Astrocyte of the spinal cord (primary cell): ENCODE measurements at regions not wholly inside any gene's neighbourhood (a gene's known extent, or its start where the extent isn't known, plus 50 kb on each side); places are given as distances from the start of the nearest gene placed in this dataset.

Experiments
- DNase-seq: peaks from one replicate; pipeline ENCODE4 v3.0.0; 2011; ENCODE audit warnings: low read depth, low spot score
- H3K4me3 ChIP-seq: 2 replicates; pipeline ENCODE4 v1.5.1; 2011; ENCODE audit warnings: low read depth, mild to moderate bottlenecking, low read length, moderate library complexity
- in situ Hi-C: cut with HindIII; loops from 2 replicates; pipeline ENCODE4 v1.10.0; 2017; ENCODE audit warnings: low sequenced_read_pairs
- TF ChIP-seq, protein P1 (sequence below): IDR thresholded peaks from 2 replicates; pipeline ENCODE4 v1.5.1; 2012; ENCODE audit warnings: low read depth, mild to moderate bottlenecking, low read length, inconsistent platforms

DNA sequence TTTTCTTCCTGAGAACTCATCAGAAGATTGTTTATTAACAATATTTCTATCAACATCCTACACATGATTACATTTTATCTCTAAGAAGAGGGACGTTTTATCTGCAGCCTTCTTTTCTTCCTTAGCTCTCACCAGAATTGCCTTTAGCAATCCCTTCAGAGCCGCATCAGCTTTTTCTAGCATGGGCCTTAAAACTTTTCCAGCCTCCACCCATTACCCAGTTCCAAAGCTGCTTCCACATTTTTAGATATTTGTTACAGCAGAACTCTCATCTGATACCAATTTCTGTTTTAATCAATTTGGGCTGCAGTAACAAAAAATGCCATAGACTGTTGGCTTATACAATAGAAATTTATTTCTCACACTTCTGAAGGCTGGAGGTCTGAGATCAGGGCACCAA lies 281.5 kb downstream of the THBS2 start:
- TF ChIP-seq, protein P1, sequence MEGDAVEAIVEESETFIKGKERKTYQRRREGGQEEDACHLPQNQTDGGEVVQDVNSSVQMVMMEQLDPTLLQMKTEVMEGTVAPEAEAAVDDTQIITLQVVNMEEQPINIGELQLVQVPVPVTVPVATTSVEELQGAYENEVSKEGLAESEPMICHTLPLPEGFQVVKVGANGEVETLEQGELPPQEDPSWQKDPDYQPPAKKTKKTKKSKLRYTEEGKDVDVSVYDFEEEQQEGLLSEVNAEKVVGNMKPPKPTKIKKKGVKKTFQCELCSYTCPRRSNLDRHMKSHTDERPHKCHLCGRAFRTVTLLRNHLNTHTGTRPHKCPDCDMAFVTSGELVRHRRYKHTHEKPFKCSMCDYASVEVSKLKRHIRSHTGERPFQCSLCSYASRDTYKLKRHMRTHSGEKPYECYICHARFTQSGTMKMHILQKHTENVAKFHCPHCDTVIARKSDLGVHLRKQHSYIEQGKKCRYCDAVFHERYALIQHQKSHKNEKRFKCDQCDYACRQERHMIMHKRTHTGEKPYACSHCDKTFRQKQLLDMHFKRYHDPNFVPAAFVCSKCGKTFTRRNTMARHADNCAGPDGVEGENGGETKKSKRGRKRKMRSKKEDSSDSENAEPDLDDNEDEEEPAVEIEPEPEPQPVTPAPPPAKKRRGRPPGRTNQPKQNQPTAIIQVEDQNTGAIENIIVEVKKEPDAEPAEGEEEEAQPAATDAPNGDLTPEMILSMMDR, result no peak
- no peak for DNase-seq
- no peak overlapping the region for H3K4me3 ChIP-seq
- in situ Hi-C loops, result no loop called here

DNA sequence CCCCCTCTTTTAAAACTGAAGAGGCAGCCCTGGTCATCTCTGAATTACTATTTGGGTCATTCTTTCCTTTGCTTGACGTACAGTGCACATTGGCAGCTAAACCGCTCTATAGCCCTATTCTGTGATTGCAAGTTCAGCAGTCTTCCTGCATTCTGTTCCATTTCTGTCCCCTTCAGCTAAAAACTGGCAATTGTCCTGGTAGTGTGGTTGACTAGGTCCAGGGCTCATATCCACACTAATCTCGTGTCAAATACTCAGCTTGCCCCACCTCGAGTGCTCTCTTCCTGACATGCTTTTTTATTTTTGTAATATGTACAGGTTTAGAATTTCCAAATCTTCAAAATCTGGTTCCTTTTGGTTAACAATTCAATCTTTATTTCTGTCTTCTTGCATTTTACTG lies 282.1 kb downstream of the THBS2 start:
- in situ Hi-C loops, result no loop called here

GRCh38 chr6:168968801-168969200 lies 284.8 kb downstream of the THBS2 start:
- TF ChIP-seq, protein P1, result no peak
- H3K4me3 ChIP-seq, result no peak overlapping the region
- in situ Hi-C loops, result no loop called here
- DNase-seq, result no peak

More for the DNA sequence above, 282.1 kb downstream of the THBS2 start:
- TF ChIP-seq, protein P1, result no peak
- no peak for DNase-seq
- no peak overlapping the region for H3K4me3 ChIP-seq

DNA sequence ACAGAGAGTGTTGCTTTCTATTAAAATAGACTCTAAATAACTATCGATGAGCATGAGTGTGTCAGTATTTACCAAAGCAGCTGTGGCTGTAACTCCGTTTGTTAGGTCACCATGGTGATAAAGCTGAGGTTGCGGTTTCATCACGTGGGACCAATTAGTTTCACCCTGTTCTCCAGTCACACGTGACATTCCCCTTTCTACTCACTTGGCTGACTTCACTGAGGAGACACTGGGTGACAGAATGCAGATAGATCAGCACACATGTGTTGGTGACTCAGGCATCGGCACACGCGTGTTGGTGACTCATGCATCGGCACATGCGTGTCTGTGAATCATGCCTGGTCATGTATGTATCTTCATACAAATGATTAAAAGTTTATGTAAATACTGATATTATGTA lies 285.4 kb downstream of the THBS2 start:
- H3K4me3 ChIP-seq, result no peak overlapping the region
- TF ChIP-seq, protein P1, result no peak
- peak; percentile 90 for DNase-seq
- in situ Hi-C loops, result no loop called here

DNA sequence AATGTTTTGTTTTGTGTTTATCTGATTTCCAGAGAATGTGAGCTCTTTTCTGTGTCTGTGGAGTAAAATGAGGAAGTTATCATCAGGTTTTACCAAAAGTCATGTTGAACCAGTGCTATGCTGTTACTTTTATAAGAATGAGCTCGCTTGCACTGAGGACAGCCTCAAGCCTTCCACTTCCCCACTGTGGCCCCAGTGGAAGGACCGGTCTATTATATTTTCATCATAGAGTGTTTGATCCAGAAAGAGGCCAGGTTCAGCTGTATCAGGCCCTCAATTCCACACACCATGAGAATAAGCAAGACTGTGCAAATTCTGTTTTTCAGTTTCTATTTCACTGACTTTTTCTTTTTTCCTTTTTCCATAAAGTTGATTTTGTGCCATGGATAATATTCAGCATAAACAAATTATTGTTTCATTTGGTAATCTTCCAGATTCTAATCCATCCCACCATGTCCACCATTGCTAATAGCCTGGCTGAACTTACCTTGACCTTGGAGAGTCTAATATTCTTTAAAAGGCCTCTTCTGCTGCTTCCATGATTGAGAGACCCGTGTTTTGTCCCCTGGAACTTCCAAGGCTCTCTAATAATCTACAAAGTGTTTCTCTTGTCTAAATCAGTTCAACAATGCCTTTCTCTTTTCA lies 286.2 kb downstream of the THBS2 start:
- TF ChIP-seq, protein P1, result no peak
- no peak overlapping the region for H3K4me3 ChIP-seq
- in situ Hi-C loops, result no loop called here
- DNase-seq, result peak; percentile 40

- TF ChIP-seq, protein P1, result no peak
- DNase-seq, result no peak
- in situ Hi-C loops, result no loop called here
- H3K4me3 ChIP-seq, result no peak overlapping the region
These were observed 289.4 kb downstream of the THBS2 start for GRCh38 chr6:168964138-168964835.
